HG03439 (cell line): ENCODE measurements at regions not wholly inside any gene's neighbourhood (a gene's known extent, or its start where the extent isn't known, plus 50 kb on each side); places are given as distances from the start of the nearest gene placed in this dataset.

Experiments used
- ATAC-seq: cut with Tn5 transposase; IDR thresholded peaks from one replicate; pipeline ENCODE4 v1.9.1; 2021; ENCODE audit warnings: mild to moderate bottlenecking, moderate library complexity; ENCODE audit not compliant: unreplicated experiment

DNA sequence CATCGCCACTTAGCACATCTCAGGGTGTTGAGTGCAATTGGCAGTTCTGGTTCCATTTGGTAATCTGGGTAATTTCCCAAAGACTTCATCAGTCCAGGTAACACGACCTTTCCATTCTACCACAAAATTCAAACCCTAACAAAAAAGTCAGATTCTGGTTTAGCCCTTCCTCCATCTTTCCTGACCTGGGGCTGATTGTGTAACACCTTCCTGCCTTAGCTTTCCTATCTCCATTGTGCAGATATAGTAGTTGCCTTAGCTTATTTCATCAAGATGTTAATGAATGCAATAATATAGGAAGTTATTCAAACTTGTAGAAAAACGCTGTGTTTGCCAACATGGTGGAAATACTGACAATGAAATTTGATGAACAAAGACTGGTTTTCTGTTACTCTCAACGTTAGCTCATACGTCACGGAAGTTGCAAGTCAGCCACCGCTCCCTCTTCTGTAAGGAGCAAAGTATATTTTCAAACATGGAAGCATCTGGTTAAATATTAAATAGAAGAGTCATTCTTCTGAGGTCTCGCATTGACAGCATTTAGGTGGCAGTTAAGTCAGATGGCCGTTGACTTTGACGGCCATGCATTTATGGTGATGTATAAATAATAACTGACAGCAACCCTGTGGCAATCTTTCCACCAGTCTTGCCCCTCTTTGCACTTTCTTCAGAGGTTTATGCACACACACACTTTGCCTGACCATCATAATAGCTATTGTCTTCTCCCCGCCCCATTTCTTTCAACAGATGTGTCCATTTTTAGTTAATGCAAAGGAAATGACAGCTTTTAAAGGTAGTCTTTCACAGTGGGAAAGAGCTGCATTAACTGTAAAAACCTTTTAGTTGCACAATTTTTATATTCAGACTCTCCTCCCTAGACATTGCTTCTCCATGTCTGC is 205.1 kb upstream of the BMPER start:
- no peak for ATAC-seq

DNA sequence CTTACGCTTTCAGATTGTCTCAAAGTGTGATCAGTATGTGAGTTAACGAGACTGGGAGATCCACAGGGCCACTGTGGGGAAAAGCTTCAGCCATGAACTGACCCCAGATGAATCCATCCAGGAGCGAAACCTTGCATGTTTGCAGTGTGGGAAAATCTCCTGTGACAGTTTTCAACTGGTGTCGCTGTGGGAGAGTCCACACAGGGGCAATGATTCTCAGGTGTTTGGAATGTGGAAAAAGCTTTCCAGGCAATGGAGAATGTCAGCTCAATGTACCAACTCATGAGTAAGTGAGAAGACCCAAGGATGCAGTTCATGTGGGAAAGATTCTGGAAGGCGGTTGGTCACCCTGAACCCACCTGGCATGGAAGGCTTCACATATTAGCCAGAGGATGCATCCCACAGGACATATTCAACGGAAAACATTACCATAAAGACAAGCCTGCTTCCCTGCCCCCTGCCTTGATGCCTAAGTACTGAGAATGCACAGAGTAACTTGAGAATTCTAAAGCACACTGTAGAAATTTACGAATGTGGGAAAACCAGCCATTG is 204.1 kb upstream of the BMPER start:
- ATAC-seq: no peak

DNA sequence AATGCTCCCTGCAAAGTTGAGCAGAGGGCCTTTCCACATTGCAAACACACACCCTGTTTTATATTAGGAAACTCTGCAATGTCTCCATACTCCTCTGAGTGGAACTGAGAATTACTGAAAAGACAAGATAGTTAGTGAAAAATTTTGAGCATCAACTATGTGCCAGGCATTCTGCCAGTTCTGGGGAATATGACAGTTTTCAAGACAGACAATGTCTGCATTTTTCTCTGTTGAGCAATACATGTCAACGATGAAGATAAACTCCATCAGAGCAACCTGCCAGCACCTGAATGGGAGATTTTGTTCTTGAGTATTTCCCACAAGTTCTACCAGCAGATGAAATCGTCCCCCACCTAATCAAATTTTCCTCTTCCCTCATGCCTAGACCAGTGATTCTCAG is 203.4 kb upstream of the BMPER start:
- no peak for ATAC-seq

DNA sequence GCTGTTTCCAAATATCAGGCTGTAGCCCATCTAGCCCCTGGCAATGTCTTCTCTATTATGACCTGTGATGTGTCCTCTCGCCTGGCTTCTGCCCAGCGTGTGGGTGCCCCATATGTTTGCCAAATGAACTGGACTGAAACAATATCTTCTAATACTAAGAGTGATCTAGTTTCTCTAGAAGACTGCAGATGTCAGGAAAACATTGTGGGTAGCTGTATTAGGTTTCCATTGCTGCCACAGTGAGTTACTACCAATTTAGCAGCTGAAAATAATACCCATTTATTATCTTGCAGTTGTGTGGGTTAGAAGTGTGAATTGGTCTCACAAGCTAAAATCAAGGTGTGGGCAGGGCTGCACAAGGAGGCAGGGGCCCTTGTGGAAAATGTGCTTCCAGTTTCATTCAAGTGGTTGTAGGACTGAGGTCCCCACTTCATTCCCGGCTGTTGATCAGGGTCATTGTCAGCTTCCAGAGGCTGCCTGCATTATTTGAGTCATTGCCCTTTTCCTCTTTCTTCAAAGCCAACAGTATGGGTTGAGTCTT is 202.8 kb upstream of the BMPER start:
- ATAC-seq: no peak

DNA sequence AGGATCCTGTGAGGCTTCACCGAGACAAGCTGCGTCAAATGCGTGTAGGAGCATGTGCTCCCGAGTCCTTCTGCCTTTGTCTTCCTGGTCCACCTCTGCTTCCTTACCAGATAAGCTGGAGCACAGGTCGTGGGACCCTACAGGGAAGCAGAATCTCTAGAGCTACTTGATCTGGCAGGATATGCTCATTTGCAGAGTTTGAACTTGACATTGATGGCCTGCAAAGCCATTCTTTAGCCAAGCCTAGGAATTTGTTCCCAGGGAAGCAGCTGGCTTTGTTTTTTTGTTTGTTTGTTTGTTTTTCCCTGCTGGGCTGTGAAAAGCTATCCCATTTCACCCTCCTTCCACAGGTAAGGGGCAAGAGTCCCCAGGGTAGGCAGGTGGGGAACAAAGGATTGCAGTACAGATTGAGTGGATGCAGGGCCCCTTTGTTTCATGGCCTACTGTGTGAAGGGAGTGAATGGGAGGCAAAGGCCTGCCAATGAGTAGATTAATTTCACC is 200.0 kb upstream of the BMPER start:
- no peak for ATAC-seq

DNA sequence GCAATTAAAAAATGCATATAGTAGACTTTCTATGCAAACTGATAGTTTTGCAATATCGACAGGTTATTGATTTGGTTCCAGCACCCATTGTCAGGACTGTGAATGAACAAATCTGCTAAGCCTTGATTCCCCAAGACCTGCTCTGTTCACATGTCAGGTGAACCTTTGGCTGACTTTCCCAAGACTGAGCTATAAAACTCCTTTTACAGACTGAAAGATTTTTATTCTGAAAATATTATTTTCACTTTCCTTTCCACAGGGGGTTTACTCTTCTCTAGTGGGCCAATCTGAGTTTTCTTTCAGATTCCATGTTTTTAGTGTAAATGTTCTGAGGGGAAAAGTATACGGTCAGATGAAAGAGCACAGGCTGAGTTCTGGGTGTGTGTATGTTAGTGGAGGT is 199.2 kb upstream of the BMPER start:
- no peak for ATAC-seq

DNA sequence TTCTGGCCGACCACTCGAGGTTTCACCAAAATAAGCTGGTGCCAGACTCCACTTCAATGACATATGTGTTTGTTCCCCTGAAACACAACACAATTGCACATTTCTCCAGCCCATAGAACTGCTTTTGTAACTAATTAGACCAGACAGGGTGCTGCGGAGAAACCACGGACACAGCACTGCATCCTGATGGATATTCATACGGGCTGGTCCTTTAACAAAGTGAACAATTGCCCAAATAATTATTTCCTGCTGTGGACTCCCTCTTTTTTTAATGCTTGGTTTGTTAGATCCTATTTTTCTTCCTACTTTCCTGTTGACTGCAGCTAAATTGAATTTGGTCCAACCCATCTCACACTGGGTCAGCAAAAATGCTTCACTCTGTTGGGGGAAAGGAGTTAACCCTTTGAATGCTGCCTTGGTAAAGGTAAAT is 198.6 kb upstream of the BMPER start:
- ATAC-seq: no peak

DNA sequence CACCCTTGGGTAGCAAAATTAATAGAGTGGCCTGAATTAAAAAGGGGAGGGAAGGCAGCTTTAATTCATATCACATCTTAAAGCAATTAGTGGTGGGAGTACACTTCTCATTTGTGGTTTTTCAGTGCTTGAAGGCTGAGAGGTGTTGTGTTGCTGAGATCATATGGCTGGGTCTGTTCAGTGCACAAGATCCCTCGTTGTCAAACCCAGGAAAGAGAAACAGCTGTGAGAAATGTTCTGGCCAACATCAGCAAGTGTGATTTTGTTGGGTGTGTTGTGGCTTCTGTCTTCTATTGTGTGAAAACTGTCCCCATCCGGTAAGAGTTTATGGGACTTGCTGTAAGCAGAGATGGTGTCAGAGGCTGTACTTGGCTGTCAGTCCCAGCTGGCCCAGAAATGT is 197.9 kb upstream of the BMPER start:
- ATAC-seq: no peak

DNA sequence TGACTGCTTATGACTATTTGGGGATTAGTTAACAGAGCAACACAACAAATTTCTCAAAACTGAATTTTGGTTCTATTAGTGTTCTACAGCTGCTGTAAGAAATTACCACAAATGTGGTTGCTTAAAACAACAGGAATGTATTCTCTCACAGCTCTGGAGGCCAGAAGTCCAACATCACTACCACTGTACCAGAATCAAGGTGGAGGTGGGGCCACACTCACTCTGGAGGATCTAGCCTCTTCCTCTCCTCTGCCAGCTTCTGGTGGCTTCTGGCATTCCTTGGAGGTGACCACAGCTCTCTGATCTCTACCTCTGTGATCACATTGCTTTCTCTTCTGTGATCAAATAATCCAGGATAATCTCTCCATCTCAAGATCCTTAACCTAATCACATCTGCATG is 194.7 kb upstream of the BMPER start:
- no peak for ATAC-seq

DNA sequence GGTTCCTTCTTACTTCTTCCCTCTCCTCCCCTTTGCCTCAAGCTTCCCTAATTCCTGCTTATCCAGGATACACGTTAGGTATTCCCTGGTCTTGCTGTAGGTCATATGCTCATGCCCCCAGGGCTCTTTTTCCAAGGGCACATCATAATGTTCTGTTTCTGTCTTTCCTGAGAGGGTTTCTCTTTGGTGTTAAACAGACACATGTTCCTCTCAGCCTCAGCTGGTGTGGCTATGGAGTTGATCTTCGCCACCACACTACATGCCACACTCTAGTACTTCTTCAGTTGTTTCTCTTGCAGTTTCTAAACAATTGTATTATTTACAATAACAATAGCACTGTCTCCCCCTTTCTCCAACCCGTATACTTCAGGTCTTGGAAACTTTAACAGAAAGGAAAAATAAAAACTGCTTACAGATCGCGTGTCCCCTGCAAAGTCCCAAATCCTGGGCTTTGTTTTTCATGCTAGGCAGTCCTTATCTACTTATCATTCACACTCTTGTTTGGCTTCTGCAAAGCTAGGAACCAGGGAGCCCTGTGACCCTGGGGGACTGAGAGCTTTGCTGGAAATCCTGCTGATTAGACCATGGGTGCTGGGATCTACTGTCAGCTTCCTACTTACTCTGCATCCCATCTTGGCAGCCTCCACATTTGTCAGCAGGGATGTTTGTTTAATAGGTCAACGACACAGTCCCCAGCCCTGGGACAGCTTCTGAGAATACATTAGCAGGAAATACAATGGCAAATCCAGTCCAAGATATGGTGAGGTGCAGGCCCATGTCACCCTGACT is 193.9 kb upstream of the BMPER start:
- ATAC-seq: no peak

DNA sequence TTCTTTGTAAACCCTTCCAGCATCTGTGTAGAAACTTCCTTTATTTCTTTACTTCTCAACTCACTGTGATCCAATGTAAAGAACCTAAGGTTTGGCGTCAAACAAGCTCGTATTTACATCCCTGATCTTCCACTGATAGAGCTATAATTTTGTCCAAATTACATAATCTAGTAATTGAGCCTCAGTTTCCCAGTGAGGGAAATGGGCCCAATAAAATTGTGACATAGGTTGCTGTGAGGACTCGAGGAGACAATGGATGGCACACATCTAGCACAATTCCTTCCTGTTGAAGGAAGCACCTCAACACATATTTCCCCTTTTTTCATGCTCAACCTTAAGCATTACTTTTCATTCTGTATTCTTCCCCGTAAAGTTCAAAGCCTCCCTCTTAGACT is 193.3 kb upstream of the BMPER start:
- no peak for ATAC-seq

DNA sequence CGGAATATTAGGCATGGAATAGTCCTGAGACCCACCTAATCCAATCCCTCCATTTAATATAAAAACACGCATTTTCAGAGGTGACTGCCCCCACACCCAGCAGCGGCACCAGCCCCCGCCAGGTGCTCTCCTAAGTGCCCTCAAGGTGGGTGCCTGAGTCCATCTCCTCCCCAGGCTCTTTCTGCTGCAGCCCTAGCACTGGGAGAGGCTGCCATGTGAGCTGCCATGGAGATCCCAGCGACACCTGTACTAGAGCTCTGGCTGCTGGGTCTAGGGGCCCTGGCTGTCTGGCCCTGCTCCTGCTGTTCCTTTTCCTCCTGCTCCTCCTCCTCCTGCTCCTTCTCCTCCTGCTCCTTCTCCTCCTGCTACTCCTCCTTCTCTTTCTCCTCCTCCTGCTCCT is 191.1 kb upstream of the BMPER start:
- ATAC-seq: no peak

DNA sequence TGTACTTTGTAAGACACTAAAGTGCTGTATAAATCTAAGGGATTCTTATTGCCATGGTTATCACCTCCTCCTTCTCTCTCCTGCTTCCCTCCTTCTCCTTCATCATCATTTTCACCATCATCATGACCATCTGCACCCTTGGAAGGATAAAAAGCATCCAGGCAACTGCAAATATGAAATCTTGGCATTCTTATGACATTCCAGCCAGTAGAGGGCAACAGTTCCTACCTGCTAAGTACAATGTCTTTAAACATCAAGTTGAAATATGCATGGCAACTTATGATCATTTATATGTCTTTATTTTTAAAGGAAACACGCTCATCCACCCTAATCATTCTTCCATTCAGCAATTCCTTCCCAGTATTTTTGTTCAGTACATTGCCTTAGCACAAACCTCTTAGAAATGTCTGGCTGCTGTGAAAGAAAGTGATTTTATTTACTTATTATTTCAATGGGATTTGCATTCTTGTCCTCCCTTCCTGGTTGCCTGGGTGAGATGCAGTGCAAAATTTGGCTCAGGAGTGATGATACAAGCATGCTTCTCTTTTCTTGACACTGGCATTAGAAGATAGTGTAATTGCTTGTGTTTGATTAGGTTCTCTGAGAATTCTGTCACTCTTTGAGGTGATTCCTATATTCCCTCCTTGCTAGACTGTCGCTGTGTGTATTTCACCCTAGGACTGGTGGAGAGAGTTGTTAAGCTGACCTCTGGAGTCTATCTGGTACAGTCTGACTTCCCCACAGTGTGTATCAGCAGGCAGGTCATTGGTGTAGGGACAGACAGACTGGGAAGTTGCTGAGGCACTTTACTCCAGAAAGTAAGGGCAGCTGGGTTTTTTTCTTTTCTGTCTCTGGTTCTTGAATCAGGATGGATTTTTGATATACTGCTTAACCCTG is 188.5 kb upstream of the BMPER start:
- ATAC-seq: no peak

DNA sequence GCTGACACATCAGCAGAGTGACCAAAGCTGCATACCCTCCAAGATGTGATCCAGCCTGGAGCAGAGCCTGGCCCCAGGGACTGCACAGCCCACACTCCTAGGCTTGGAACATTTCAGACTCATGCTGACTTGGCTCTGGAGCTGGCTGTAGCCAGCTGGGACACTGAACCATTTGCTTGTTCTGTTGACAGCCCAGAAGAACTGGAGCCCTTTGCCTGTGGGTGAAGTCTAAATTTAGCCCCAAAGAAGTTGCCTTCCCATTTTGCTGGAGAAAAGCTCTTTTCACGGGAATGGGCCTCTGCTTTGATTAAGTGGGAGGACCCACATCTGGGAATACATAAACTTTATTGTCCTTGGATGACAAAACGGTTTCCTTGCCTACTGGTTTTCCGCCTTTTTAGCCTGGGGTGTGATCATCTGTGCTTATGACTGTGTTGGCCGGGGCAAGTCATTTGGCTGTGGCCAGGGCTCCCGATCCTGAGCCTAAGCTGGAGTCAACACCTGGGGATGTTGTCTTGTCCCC is 186.2 kb upstream of the BMPER start:
- ATAC-seq: no peak

DNA sequence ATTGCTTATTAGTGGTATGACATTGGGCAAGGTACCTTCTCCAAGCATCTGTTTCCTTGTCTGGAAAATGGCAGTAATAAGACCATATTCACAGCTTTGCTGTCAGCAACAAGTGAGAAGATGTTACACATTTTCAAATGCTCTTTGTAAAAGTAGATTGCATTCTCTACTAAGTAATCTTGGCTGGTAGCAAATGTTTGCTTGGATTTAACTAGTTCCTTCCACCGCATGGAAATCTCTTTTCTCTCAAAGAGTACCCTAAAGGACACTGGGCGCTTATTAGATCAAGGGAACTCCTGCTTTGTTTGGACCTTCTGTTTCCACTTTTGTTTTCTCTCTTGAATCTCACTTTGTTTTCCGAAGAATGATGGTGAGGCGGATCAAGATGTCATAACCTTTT is 185.2 kb upstream of the BMPER start:
- ATAC-seq: no peak

DNA sequence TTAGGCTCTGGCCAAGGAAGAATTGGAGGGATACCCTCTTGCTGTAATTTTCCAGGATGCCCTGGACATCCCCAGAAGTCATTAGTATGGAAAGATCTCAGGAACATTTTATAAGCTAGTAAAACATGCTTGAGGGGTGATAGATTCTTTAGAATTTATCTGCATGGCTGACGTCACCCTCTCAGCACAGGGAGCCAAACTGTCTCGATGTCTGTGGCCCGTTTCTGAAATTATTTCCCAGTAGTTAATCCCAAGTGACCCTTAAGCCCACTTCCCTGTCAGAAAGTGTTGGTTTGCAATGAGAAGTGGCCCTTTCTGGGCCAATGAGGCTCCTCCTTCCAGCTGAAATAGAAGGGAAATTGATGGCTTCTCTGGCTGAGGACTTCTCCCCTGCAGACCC is 184.5 kb upstream of the BMPER start:
- ATAC-seq: no peak

DNA sequence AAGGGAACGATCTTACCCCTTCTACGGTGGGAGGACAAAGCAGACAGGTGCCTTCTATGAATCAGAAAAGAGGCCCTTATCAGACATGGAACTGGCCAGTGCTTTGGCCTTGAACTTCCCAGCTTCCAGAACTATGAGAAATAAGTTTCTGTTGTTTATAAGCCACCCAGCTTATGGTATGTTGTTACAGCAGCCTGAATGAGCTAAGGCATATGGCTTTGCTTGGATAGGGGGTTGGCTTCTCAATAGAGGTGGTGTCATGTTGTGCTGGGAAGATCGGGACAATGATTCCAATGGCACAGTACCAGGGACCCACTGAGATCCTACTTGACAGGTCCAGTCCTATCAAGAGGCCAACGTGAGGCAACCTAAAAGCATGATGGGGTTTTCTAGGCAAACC is 183.4 kb upstream of the BMPER start:
- ATAC-seq: no peak

DNA sequence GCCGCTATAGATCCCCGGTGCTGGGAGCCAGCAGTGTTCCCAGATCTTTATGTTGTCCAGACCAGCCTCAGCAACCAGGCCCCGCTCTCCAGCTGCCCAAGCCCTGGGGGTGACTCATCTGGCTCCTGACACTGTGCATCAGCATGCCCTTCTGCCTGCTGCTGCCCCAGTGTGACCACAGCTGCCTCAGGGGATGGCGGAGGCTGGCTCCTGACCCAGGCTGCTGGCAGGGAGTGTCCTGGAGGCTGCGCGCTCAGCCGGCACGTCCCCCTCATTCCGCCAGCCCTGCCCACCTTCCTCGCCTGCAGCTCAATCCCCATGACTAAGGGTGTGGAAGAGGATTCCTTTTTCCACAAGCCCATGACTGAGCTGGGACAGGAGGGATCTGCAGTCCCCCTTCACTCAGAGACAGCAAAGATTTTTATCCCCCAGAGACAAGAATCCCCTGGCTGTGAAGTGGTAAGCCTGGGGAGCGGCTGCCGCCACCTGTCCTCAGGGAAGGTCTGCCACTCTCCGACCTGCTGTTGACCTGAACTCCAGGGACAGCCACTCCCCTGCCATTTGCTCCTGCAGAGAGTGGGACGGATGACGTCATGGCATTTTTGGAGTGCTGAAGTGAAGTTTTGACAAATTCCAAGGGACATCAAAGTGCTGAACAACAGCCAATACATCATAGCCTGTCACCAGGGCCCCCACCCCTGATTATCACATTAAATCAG is 182.8 kb upstream of the BMPER start:
- ATAC-seq: no peak

DNA sequence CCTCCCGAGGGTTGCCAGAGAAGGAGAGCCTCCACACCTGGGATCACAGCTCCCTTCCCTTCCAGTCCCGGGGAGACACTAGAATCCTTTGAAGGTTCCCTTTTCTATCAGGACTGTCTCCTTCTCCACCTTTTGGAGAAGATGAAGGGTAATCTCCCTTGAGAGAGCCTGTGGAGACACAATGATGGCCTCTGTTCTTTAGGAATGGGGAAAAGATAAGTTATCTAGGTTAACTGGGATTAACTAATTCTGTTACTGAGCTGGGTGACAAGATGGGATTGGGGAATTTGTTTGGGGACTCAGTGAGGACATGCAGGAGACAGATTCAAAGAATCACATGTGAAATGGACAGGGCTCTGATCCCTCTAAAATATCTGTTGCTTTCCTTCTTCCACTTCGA is 181.1 kb upstream of the BMPER start:
- no peak for ATAC-seq
